Osteoblast (primary cell): ENCODE measurements at regions not wholly inside any gene's neighbourhood (a gene's known extent, or its start where the extent isn't known, plus 50 kb on each side); places are given as distances from the start of the nearest gene placed in this dataset.

Experiments used
- DNase-seq: peaks from one replicate; pipeline ENCODE4 v3.0.0; 2011; ENCODE audit warnings: low spot score, mixed read lengths; ENCODE audit not compliant: insufficient read length; ENCODE audit errors: missing footprints
- H2AFZ ChIP-seq: 2 replicates; pipeline ENCODE4 v1.6.0; 2011; ENCODE audit warnings: mild to moderate bottlenecking, low read length
- H3K27ac ChIP-seq: 2 replicates; pipeline ENCODE4 v1.5.1; 2011; ENCODE audit warnings: mild to moderate bottlenecking, low read depth, low read length, moderate library complexity
- H3K27me3 ChIP-seq: 2 replicates; pipeline ENCODE4 v1.6.0; 2012; ENCODE audit warnings: mild to moderate bottlenecking, control low read depth, inconsistent platforms, low read length, moderate library complexity; ENCODE audit not compliant: insufficient read depth
- H3K36me3 ChIP-seq: 2 replicates; pipeline ENCODE4 v1.5.1; 2011; ENCODE audit warnings: mild to moderate bottlenecking, low read length, control low read depth, moderate library complexity; ENCODE audit not compliant: insufficient read depth
- H3K4me1 ChIP-seq: 2 replicates; pipeline ENCODE4 v1.5.1; 2011; ENCODE audit warnings: mild to moderate bottlenecking, low read length, control low read depth, moderate library complexity; ENCODE audit not compliant: insufficient read depth
- H3K4me2 ChIP-seq: 2 replicates; pipeline ENCODE4 v1.6.0; 2011; ENCODE audit warnings: mild to moderate bottlenecking, low read length; ENCODE audit not compliant: insufficient read depth
- H3K4me3 ChIP-seq: fragments of 200-600 bp; sonication (generic); 3 replicates; pipeline ENCODE4 v1.5.1; 2012; ENCODE audit warnings: mild to moderate bottlenecking, low read length, inconsistent platforms; ENCODE audit not compliant: insufficient read depth
- H3K79me2 ChIP-seq: 2 replicates; pipeline ENCODE4 v1.6.0; 2012; ENCODE audit warnings: mild to moderate bottlenecking, low read length, control low read depth, inconsistent platforms; ENCODE audit not compliant: insufficient read depth
- H3K9me3 ChIP-seq: 2 replicates; pipeline ENCODE4 v1.5.1; 2011; ENCODE audit warnings: low read depth, low read length, control low read depth
- H4K20me1 ChIP-seq: 2 replicates; pipeline ENCODE4 v1.6.0; 2012; ENCODE audit warnings: mild to moderate bottlenecking, low read length, control low read depth; ENCODE audit not compliant: insufficient read depth
- TF ChIP-seq, protein P1 (sequence below): IDR thresholded peaks from 2 replicates; pipeline ENCODE4 v1.5.1; 2011; ENCODE audit warnings: mild to moderate bottlenecking, low read depth, low read length, moderate library complexity; ENCODE audit errors: extremely low read depth

- Histone ChIP-seq H3K9me3 (no peaks in the 10 kb centered on the region), H3K4me2 (no peak overlapping the region), H3K79me2 (no peaks in the 10 kb centered on the region), H3K27ac (no peak overlapping the region), H2AFZ (no peak overlapping the region), H3K4me1 (no peaks in the 10 kb centered on the region), H4K20me1 (no peaks in the 10 kb centered on the region), H3K4me3 (no peak overlapping the region), H3K36me3 (no peaks in the 10 kb centered on the region), H3K27me3 (no peaks in the 10 kb centered on the region)
- no peak for DNase-seq
- TF ChIP-seq, protein P1, sequence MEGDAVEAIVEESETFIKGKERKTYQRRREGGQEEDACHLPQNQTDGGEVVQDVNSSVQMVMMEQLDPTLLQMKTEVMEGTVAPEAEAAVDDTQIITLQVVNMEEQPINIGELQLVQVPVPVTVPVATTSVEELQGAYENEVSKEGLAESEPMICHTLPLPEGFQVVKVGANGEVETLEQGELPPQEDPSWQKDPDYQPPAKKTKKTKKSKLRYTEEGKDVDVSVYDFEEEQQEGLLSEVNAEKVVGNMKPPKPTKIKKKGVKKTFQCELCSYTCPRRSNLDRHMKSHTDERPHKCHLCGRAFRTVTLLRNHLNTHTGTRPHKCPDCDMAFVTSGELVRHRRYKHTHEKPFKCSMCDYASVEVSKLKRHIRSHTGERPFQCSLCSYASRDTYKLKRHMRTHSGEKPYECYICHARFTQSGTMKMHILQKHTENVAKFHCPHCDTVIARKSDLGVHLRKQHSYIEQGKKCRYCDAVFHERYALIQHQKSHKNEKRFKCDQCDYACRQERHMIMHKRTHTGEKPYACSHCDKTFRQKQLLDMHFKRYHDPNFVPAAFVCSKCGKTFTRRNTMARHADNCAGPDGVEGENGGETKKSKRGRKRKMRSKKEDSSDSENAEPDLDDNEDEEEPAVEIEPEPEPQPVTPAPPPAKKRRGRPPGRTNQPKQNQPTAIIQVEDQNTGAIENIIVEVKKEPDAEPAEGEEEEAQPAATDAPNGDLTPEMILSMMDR: no peak
Measured at GRCh38 chr13:58838615-58839014, 1207.1 kb downstream of the PCDH17 start.

GRCh38 chr13:58843071-58843470 is 1211.5 kb downstream of the PCDH17 start:
- DNase-seq: no peak
- TF ChIP-seq, protein P1: no peak

DNA sequence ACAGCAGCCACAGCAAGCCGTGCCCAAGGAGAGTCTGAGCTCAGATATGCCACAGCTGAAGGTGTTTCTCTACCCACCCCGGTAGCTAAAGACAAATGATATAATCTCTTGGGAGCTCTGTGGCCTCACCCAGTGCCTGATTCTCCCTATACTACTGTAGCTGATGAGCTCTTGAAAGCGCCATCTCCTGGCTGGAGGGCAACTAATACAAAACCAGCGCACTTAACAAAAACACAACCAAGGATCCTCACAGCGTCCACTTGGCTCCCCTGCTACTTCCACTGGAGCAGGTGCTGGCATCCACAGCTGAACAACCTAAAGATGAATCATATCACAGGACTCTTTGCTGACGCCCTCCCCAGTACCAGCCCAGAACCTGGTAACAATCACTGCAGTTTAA is 1212.0 kb downstream of the PCDH17 start:
- no peaks in the 10 kb centered on the region for H3K27me3 ChIP-seq
- no peak overlapping the region for H3K4me2 ChIP-seq
- no peaks in the 10 kb centered on the region for H3K36me3 ChIP-seq
- no peak for DNase-seq
- TF ChIP-seq, protein P1: no peak
- no peak overlapping the region for H3K27ac ChIP-seq
- peaks cover 3% of the 10 kb centered on the region for H3K9me3 ChIP-seq
- no peaks in the 10 kb centered on the region for H4K20me1 ChIP-seq
- H2AFZ ChIP-seq: no peak overlapping the region
- H3K79me2 ChIP-seq: no peaks in the 10 kb centered on the region
- no peak overlapping the region for H3K4me3 ChIP-seq
- H3K4me1 ChIP-seq: no peaks in the 10 kb centered on the region

More at GRCh38 chr13:58843071-58843470, 1211.5 kb downstream of the PCDH17 start:
- Histone ChIP-seq H3K9me3 (peaks cover 2% of the 10 kb centered on the region), H3K79me2 (no peaks in the 10 kb centered on the region), H3K4me2 (no peak overlapping the region), H3K27me3 (no peaks in the 10 kb centered on the region), H3K4me1 (no peaks in the 10 kb centered on the region), H4K20me1 (no peaks in the 10 kb centered on the region), H3K4me3 (no peak overlapping the region), H3K27ac (no peak overlapping the region), H2AFZ (no peak overlapping the region), H3K36me3 (no peaks in the 10 kb centered on the region)

DNA sequence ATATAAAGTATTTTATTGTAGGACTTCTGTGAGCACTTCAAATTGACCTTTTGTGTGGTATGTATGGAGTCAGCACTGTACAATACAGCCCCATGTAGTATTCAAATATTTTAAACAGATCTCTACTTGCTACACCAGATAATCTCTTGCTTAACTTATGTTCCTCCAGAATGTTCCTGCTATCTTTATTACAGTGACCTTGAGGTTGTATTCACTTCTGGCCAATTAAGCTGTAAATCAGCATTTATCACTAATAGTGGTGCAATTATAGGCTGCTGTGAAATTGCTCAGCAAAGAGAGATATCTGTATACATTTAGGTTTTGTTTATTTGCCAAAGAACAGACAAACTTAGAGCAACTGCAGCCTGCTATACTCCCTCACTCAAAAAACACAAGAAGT is 1218.6 kb downstream of the PCDH17 start:
- Histone ChIP-seq H2AFZ (no peak overlapping the region), H3K4me1 (no peaks in the 10 kb centered on the region), H3K4me2 (no peak overlapping the region), H4K20me1 (no peaks in the 10 kb centered on the region), H3K4me3 (no peak overlapping the region), H3K36me3 (no peaks in the 10 kb centered on the region), H3K27ac (no peak overlapping the region), H3K79me2 (no peaks in the 10 kb centered on the region), H3K27me3 (no peaks in the 10 kb centered on the region), H3K9me3 (peaks cover 4% of the 10 kb centered on the region)
- no peak for DNase-seq
- TF ChIP-seq, protein P1: no peak
